Central memory CD8-positive, alpha-beta T cell (primary cell): ENCODE measurements at regions not wholly inside any gene's neighbourhood (a gene's known extent, or its start where the extent isn't known, plus 50 kb on each side); places are given as distances from the start of the nearest gene placed in this dataset.

Source experiments
- ATAC-seq: fragments of 150-1000 bp; cut with Tn5 transposase; replicated peaks from 2 replicates; pipeline ENCODE4 v1.10.0; 2022; ENCODE audit warnings: mild to moderate bottlenecking, moderate FRiP score, moderate number of reproducible peaks; ENCODE audit not compliant: poor library complexity, severe bottlenecking; ENCODE audit errors: extremely low read depth
- DNase-seq, 2 donors: peaks; one replicate each; pipeline ENCODE4 v3.0.0; 2021; ENCODE audit warnings: low spot score in 2 of 2
- H3K27ac Mint-ChIP-seq: one replicate; pipeline ENCODE4 v1.8.0; 2022; ENCODE audit warnings: low read depth, mild to moderate bottlenecking, moderate library complexity, mixed read lengths
- H3K27me3 Mint-ChIP-seq: one replicate; pipeline ENCODE4 v1.8.0; 2022; ENCODE audit warnings: mixed read lengths
- H3K36me3 Mint-ChIP-seq: one replicate; pipeline ENCODE4 v1.8.0; 2022; ENCODE audit warnings: mild to moderate bottlenecking, moderate library complexity, mixed read lengths; ENCODE audit not compliant: insufficient read depth
- H3K4me1 Mint-ChIP-seq: one replicate; pipeline ENCODE4 v1.8.0; 2022; ENCODE audit warnings: mixed read lengths
- H3K4me3 Mint-ChIP-seq: one replicate; pipeline ENCODE4 v1.8.0; 2022; ENCODE audit warnings: mild to moderate bottlenecking, moderate library complexity, mixed read lengths
- H3K9me3 Mint-ChIP-seq: one replicate; pipeline ENCODE4 v1.8.0; 2022; ENCODE audit warnings: mixed read lengths

DNA sequence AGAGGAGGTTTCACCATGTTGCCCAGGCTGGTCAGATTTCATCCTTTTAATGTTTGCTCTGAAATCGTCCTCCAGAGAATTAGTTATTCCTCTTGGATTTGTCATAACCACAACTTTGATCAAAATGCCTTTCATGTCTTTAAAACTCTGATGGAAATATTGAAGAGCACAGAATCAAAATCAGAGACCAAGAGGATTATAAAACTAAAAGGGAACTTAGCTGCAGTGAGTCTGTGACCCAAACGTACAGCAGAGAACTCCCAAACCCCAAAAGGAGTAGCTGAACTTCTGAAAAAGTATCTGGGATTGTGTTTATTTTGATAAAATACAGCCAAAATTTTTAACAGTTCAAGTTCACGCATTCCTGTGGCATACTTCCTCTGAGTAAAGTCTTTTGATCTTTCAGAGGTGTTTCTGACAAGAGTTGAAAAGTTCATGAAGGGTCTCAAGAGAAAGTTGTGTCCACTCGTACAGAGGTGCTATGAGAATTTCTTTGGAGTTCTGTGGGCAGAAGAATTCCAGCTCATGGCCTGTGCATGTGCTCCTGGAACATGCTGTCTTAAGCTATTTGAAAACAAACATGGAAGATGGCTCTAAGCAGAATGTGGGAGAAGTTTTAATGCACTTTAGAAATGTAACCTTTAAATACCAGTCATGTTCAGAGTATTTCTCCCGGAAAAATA is 124.0 kb downstream of the ESM1 start:
- Mint-ChIP-seq H3K36me3 (peaks cover 1% of the 10 kb centered on the region), H3K9me3 (peaks cover 11% of the 10 kb centered on the region), H3K27ac (no peak overlapping the region), H3K4me3 (no peak overlapping the region), H3K4me1 (no peaks in the 10 kb centered on the region), H3K27me3 (peaks cover 14% of the 10 kb centered on the region)
- ATAC-seq (no peak), DNase-seq (no peak)

- Mint-ChIP-seq H3K27ac (no peak overlapping the region), H3K9me3 (peaks cover 11% of the 10 kb centered on the region), H3K36me3 (peaks cover 1% of the 10 kb centered on the region), H3K27me3 (peaks cover 23% of the 10 kb centered on the region), H3K4me1 (no peaks in the 10 kb centered on the region), H3K4me3 (no peak overlapping the region)
- ATAC-seq (no peak), DNase-seq (no peak)
Observed at GRCh38 chr5:54860321-54860720, 125.1 kb downstream of the ESM1 start.

GRCh38 chr5:54859316-54859715 is 126.1 kb downstream of the ESM1 start:
- no peak overlapping the region for H3K4me3 Mint-ChIP-seq
- DNase-seq (no peak), ATAC-seq (no peak)
- no peak overlapping the region for H3K27ac Mint-ChIP-seq
- H3K27me3 Mint-ChIP-seq: peaks cover 32% of the 10 kb centered on the region
- H3K9me3 Mint-ChIP-seq: peaks cover 11% of the 10 kb centered on the region
- H3K36me3 Mint-ChIP-seq: peaks cover 1% of the 10 kb centered on the region
- no peaks in the 10 kb centered on the region for H3K4me1 Mint-ChIP-seq

DNA sequence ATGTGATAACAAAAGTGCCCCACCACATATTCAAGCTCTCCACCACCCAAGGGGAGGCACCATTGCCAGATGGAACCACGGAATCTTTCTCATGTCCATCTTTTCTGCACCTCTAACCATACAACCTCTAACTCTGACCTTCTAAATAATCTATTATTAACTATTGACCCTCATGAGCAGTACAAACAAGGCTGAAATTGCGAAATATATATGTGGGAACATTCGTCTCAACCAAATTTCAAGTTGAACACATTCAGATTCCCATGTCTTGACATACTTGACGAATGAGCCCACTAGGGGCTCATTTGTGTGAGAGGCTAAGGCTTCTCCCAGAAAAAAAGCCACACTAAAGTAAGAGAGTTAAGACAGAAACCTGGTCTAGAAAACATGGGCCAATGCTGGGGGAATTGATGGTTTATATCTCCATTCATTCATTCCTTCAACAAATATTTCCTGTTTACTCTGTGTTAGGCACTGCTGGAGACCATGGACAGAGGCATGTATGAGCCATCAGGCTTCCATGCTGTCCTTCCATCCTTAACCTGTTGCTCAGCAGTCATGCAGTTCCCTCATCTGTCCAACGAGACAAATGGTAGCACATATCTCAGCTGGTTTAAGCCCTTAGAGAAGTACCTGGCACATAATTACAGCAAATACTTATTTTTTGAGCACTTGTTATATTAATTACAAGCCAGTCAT is 130.4 kb downstream of the ESM1 start:
- Mint-ChIP-seq H3K4me3 (no peak overlapping the region), H3K27ac (no peak overlapping the region), H3K36me3 (no peaks in the 10 kb centered on the region)

GRCh38 chr5:54852007-54852406 is 133.4 kb downstream of the ESM1 start:
- ATAC-seq (no peak), DNase-seq (no peak)
- no peak overlapping the region for H3K27ac Mint-ChIP-seq
- H3K36me3 Mint-ChIP-seq: no peaks in the 10 kb centered on the region
- no peaks in the 10 kb centered on the region for H3K9me3 Mint-ChIP-seq
- no peaks in the 10 kb centered on the region for H3K4me1 Mint-ChIP-seq
- peaks cover 45% of the 10 kb centered on the region for H3K27me3 Mint-ChIP-seq
- H3K4me3 Mint-ChIP-seq: no peak overlapping the region

More for the DNA sequence above, 130.4 kb downstream of the ESM1 start:
- no peak for DNase-seq
- peaks cover 10% of the 10 kb centered on the region for H3K9me3 Mint-ChIP-seq
- no peak for ATAC-seq
- H3K4me1 Mint-ChIP-seq: no peaks in the 10 kb centered on the region
- H3K27me3 Mint-ChIP-seq: peaks cover 39% of the 10 kb centered on the region

DNA sequence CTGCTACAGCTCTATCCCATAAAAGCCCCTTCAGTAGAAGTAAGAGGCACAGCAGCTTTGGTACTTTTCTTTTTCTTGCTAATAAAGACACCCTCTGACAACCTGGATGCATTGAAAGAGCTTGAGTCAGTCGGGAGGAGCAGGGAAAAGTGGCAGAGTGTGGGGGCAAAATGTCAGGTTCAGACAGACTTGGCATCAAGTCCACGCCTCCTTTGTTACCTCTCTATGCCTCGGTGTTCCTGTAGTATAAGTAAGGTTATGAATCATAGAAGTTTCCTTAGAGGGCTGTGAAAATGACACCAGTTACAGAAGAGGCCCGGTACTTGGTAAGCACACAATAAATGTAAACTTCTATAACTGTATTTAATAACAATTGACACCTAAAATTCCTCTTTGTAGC is 133.9 kb downstream of the ESM1 start:
- DNase-seq (no peak), ATAC-seq (no peak)
- H3K4me3 Mint-ChIP-seq: no peak overlapping the region
- peaks cover 45% of the 10 kb centered on the region for H3K27me3 Mint-ChIP-seq
- no peaks in the 10 kb centered on the region for H3K9me3 Mint-ChIP-seq
- no peak overlapping the region for H3K27ac Mint-ChIP-seq
- H3K4me1 Mint-ChIP-seq: no peaks in the 10 kb centered on the region
- no peaks in the 10 kb centered on the region for H3K36me3 Mint-ChIP-seq

DNA sequence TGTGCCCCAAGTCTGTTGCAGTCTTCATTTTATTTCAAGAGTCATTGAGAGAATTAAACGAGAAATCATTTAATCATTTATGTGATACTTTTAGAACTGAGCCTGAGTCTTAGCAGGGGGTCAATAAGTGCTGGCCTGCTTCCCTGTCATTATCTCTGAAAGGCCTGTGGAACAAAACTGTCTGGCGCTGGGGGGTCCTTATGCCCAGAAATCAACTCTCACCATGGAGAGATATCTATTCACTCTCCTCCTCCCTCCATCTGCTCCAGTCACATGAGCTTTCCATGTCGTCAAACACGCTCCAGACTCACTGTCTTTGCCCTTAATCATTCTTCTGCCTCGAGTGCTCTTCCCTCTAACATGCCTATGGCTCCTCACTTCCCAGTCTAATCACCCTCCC is 136.8 kb downstream of the ESM1 start:
- no peak overlapping the region for H3K4me3 Mint-ChIP-seq
- no peak overlapping the region for H3K27ac Mint-ChIP-seq
- no peaks in the 10 kb centered on the region for H3K36me3 Mint-ChIP-seq
- DNase-seq (no peak), ATAC-seq (no peak)
- no peaks in the 10 kb centered on the region for H3K9me3 Mint-ChIP-seq
- peaks cover 6% of the 10 kb centered on the region for H3K4me1 Mint-ChIP-seq
- H3K27me3 Mint-ChIP-seq: peaks cover 28% of the 10 kb centered on the region

DNA sequence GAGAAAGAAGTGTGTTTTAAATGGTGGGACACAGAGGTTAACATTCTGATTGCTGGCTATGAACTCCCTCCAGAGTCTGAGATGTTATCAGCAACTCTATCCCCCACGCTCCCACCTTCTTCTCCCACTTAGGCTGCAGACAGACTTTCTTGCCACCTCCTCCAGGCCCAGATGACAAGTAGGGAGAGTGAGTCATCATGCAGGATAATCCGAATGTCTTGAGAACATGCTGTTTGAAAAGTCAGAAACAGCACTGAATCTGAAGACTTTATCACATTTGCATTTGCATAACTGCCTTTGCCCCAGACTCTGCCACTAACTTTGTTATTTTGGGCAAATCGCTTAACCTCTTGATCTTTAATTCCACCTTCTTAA is 139.8 kb downstream of the ESM1 start:
- Mint-ChIP-seq H3K4me1 (peaks cover 6% of the 10 kb centered on the region), H3K36me3 (no peaks in the 10 kb centered on the region), H3K27ac (no peak overlapping the region), H3K9me3 (no peaks in the 10 kb centered on the region), H3K4me3 (no peak overlapping the region), H3K27me3 (peaks cover 17% of the 10 kb centered on the region)
- DNase-seq (no peak), ATAC-seq (no peak)

GRCh38 chr5:54844905-54845566 is 140.4 kb downstream of the ESM1 start:
- DNase-seq (no peak), ATAC-seq (peak; percentile 28)
- Mint-ChIP-seq H3K4me1 (peaks cover 6% of the 10 kb centered on the region), H3K27me3 (peaks cover 17% of the 10 kb centered on the region), H3K36me3 (no peaks in the 10 kb centered on the region), H3K27ac (peak overlapping the region; percentile 38), H3K4me3 (peak overlapping the region; percentile 48), H3K9me3 (no peaks in the 10 kb centered on the region)

- H3K4me1 Mint-ChIP-seq: peaks cover 6% of the 10 kb centered on the region
- H3K27me3 Mint-ChIP-seq: peaks cover 11% of the 10 kb centered on the region
- no peaks in the 10 kb centered on the region for H3K9me3 Mint-ChIP-seq
- no peak for DNase-seq
- no peak for ATAC-seq
- no peaks in the 10 kb centered on the region for H3K36me3 Mint-ChIP-seq
- H3K27ac Mint-ChIP-seq: no peak overlapping the region
- no peak overlapping the region for H3K4me3 Mint-ChIP-seq
Observed at GRCh38 chr5:54844266-54844665, 141.1 kb downstream of the ESM1 start.

GRCh38 chr5:54841481-54841880 is 143.9 kb downstream of the ESM1 start:
- Mint-ChIP-seq H3K27ac (no peak overlapping the region), H3K36me3 (no peaks in the 10 kb centered on the region), H3K9me3 (no peaks in the 10 kb centered on the region), H3K27me3 (no peaks in the 10 kb centered on the region), H3K4me3 (no peak overlapping the region), H3K4me1 (peaks cover 6% of the 10 kb centered on the region)
- no peak for ATAC-seq
- DNase-seq: no peak

DNA sequence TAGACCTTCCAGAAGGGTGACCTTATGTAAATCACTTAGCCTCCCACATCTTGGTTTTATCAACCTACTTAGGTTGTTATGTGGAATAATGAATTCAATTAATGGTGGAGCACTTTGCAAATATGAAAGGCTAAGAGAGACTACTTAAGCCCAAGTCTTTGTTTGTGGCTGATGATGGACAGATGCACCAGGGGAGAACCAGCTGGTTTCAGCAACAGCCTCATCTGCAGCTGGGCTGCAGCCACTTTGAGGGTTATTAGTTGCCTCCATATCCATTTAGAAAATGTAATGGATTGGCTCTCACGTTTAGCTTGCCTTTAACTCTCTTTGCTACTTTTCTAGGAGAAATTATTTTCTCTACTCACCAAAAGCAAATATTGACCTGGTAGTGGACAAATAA is 146.6 kb downstream of the ESM1 start:
- ATAC-seq (no peak), DNase-seq (no peak)
- Mint-ChIP-seq H3K36me3 (no peaks in the 10 kb centered on the region), H3K4me1 (peaks cover 14% of the 10 kb centered on the region), H3K4me3 (no peak overlapping the region), H3K9me3 (no peaks in the 10 kb centered on the region), H3K27me3 (no peaks in the 10 kb centered on the region), H3K27ac (no peak overlapping the region)

DNA sequence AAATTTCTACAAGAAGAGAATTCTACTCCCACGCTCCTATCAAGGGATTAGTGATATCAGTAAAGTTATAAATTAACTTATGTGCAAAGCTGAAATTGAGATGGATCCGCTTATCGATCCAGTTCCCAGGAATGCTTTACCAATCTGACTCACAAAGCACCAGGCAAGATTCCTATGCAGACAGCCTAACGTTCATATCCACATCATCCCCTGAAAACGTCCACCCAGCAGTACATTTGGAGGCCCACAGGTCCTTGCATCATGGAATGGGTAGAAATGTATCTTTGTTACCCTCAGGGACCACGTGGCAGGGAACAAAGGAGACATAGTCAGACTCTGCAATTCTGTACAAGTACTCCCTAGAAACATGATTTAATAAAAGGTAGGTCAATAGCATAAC is 147.4 kb downstream of the ESM1 start:
- Mint-ChIP-seq H3K4me1 (peaks cover 23% of the 10 kb centered on the region), H3K4me3 (no peak overlapping the region), H3K27me3 (no peaks in the 10 kb centered on the region), H3K36me3 (peaks cover 1% of the 10 kb centered on the region), H3K27ac (no peak overlapping the region), H3K9me3 (no peaks in the 10 kb centered on the region)
- ATAC-seq (no peak), DNase-seq (no peak)
